HEK293 (cell line): ENCODE measurements at regions not wholly inside any gene's neighbourhood (a gene's known extent, or its start where the extent isn't known, plus 50 kb on each side); places are given as distances from the start of the nearest gene placed in this dataset.

Experiments used
- CTCF ChIA-PET: fragments of 350-600 bp; formaldehyde crosslinking; extraction: SDS; loops from one replicate; lab custom pipeline; 2021; ENCODE audit warnings: antibody characterized with exemption; lab: Yijun Ruan, JAX
- POLR2A ChIA-PET: fragments of 300-600 bp; formaldehyde crosslinking; extraction: SDS; loops from one replicate; lab custom pipeline; 2020; ENCODE audit warnings: antibody characterized with exemption, inconsistent platforms; lab: Yijun Ruan, JAX
- H3K27ac ChIP-seq: fragments of 200-500 bp; sonication (Bioruptor generic); 2 replicates; pipeline ENCODE4 v1.5.1; 2014; ENCODE audit warnings: low read depth, low read length, control low read depth, inconsistent platforms; ENCODE audit errors: extremely low read depth
- H3K36me3 ChIP-seq, 2 experiments: fragments of 200-500 bp in 1 of 2; sonication (Bioruptor generic) in 1 of 2; 1 replicate in 1 of 2; 2 replicates in 1 of 2; pipeline ENCODE4 v1.5.1; 2014 to 2017; ENCODE audit warnings: inconsistent platforms in 2 of 2, low read length in 2 of 2; ENCODE audit not compliant: control insufficient read depth in 2 of 2, insufficient read depth in 1 of 2
- H3K4me1 ChIP-seq: fragments of 200-500 bp; sonication (Bioruptor generic); 2 replicates; pipeline ENCODE4 v1.5.1; 2014; ENCODE audit warnings: mild to moderate bottlenecking, low read length, inconsistent platforms; ENCODE audit not compliant: control insufficient read depth, insufficient read depth
- H3K4me3 ChIP-seq: 2 replicates; pipeline ENCODE4 v1.5.1; 2011; ENCODE audit warnings: low read depth, mild to moderate bottlenecking, control low read depth, low read length, moderate library complexity
- H3K9me3 ChIP-seq: fragments of 200-500 bp; sonication (Bioruptor generic); 2 replicates; pipeline ENCODE4 v1.5.1; 2014; ENCODE audit warnings: low read depth, low read length, inconsistent platforms; ENCODE audit not compliant: control insufficient read depth, insufficient read depth
- GFI1B ChIP-seq: fragments of 450-650 bp; formaldehyde crosslinking; IDR thresholded peaks from 2 replicates; pipeline ENCODE4 v1.5.1; 2016; ENCODE audit warnings: missing biosample characterization, missing genetic modification characterization
- MYNN ChIP-seq: fragments of 450-650 bp; formaldehyde crosslinking; IDR thresholded peaks from 2 replicates; pipeline ENCODE4 v1.5.1; 2016; ENCODE audit warnings: missing biosample characterization, missing genetic modification characterization, borderline replicate concordance
- OSR2 ChIP-seq: fragments of 450-650 bp; formaldehyde crosslinking; IDR thresholded peaks from 2 replicates; pipeline ENCODE4 v1.5.1; 2016; ENCODE audit warnings: missing biosample characterization, missing genetic modification characterization
- REPIN1 ChIP-seq: fragments of 450-650 bp; formaldehyde crosslinking; IDR thresholded peaks from 2 replicates; pipeline ENCODE4 v1.5.1; 2017; ENCODE audit warnings: missing biosample characterization, missing genetic modification characterization, low read depth
- SCRT2 ChIP-seq: fragments of 450-650 bp; formaldehyde crosslinking; IDR thresholded peaks from 2 replicates; pipeline ENCODE4 v1.5.1; 2016; ENCODE audit warnings: missing biosample characterization, missing genetic modification characterization
- SP7 ChIP-seq: fragments of 450-650 bp; formaldehyde crosslinking; IDR thresholded peaks from 2 replicates; pipeline ENCODE4 v1.5.1; 2016; ENCODE audit warnings: missing biosample characterization, missing genetic modification characterization
- WT1 ChIP-seq: fragments of 450-650 bp; formaldehyde crosslinking; IDR thresholded peaks from 2 replicates; pipeline ENCODE4 v1.5.1; 2016; ENCODE audit warnings: missing biosample characterization, missing genetic modification characterization
- YY2 ChIP-seq: fragments of 450-650 bp; formaldehyde crosslinking; IDR thresholded peaks from 2 replicates; pipeline ENCODE4 v1.5.1; 2016; ENCODE audit warnings: missing biosample characterization, missing genetic modification characterization
- ZBTB48 ChIP-seq: fragments of 450-650 bp; formaldehyde crosslinking; IDR thresholded peaks from 2 replicates; pipeline ENCODE4 v1.5.1; 2016; ENCODE audit warnings: missing biosample characterization, missing genetic modification characterization
- ZFP3 ChIP-seq: fragments of 450-650 bp; formaldehyde crosslinking; IDR thresholded peaks from 2 replicates; pipeline ENCODE4 v1.5.1; 2016; ENCODE audit warnings: low read depth, missing biosample characterization, missing genetic modification characterization
- ZNF112 ChIP-seq: fragments of 450-650 bp; formaldehyde crosslinking; IDR thresholded peaks from 2 replicates; pipeline ENCODE4 v1.5.0; 2017; ENCODE audit warnings: missing biosample characterization, missing genetic modification characterization
- ZNF211 ChIP-seq: fragments of 450-650 bp; formaldehyde crosslinking; IDR thresholded peaks from 2 replicates; pipeline ENCODE4 v1.5.1; 2016; ENCODE audit warnings: low read depth, missing biosample characterization, missing genetic modification characterization
- ZNF223 ChIP-seq: fragments of 450-650 bp; formaldehyde crosslinking; IDR thresholded peaks from 2 replicates; pipeline ENCODE4 v1.5.1; 2016; ENCODE audit warnings: missing biosample characterization, missing genetic modification characterization
- ZNF239 ChIP-seq: fragments of 450-650 bp; formaldehyde crosslinking; IDR thresholded peaks from 2 replicates; pipeline ENCODE4 v1.5.1; 2016; ENCODE audit warnings: missing biosample characterization, missing genetic modification characterization
- ZNF292 ChIP-seq: fragments of 450-650 bp; formaldehyde crosslinking; IDR thresholded peaks from 2 replicates; pipeline ENCODE4 v1.5.1; 2016; ENCODE audit warnings: low read depth, missing biosample characterization, missing genetic modification characterization, borderline replicate concordance
- ZNF341 ChIP-seq: fragments of 450-650 bp; formaldehyde crosslinking; IDR thresholded peaks from 2 replicates; pipeline ENCODE4; 2016; ENCODE audit warnings: low read depth, missing biosample characterization, missing genetic modification characterization
- ZNF404 ChIP-seq: fragments of 450-650 bp; formaldehyde crosslinking; IDR thresholded peaks from 2 replicates; pipeline ENCODE4 v1.5.1; 2017; ENCODE audit warnings: missing biosample characterization, missing genetic modification characterization
- ZNF423 ChIP-seq: fragments of 450-650 bp; formaldehyde crosslinking; IDR thresholded peaks from 2 replicates; pipeline ENCODE4 v1.5.1; 2016; ENCODE audit warnings: missing biosample characterization, missing genetic modification characterization
- ZNF514 ChIP-seq: fragments of 450-650 bp; formaldehyde crosslinking; IDR thresholded peaks from 2 replicates; pipeline ENCODE4 v1.5.1; 2016; ENCODE audit warnings: missing biosample characterization, missing genetic modification characterization
- ZNF558 ChIP-seq: fragments of 450-650 bp; formaldehyde crosslinking; IDR thresholded peaks from 2 replicates; pipeline ENCODE4 v1.5.1; 2016; ENCODE audit warnings: missing biosample characterization, missing genetic modification characterization
- ZNF621 ChIP-seq: fragments of 450-650 bp; formaldehyde crosslinking; IDR thresholded peaks from 2 replicates; pipeline ENCODE4 v1.5.1; 2017; ENCODE audit warnings: missing biosample characterization, missing genetic modification characterization
- ZNF629 ChIP-seq: fragments of 450-650 bp; formaldehyde crosslinking; IDR thresholded peaks from 2 replicates; pipeline ENCODE4 v1.5.1; 2017; ENCODE audit warnings: missing biosample characterization, missing genetic modification characterization
- ZNF791 ChIP-seq: fragments of 450-650 bp; formaldehyde crosslinking; IDR thresholded peaks from 2 replicates; pipeline ENCODE4 v1.5.1; 2016; ENCODE audit warnings: missing biosample characterization, missing genetic modification characterization
- TF ChIP-seq, protein P1 (sequence below): fragments of 450-650 bp; formaldehyde crosslinking; IDR thresholded peaks from 2 replicates; pipeline ENCODE4 v1.5.1; 2016; ENCODE audit warnings: missing biosample characterization, missing genetic modification characterization, borderline replicate concordance
- TF ChIP-seq, protein P2 (sequence below): fragments of 450-650 bp; formaldehyde crosslinking; IDR thresholded peaks from 2 replicates; pipeline ENCODE4 v1.5.1; 2016; ENCODE audit warnings: missing biosample characterization, missing genetic modification characterization
- TF ChIP-seq, protein P3 (sequence below): fragments of 450-650 bp; formaldehyde crosslinking; IDR thresholded peaks from 2 replicates; pipeline ENCODE4 v1.5.1; 2016; ENCODE audit warnings: missing biosample characterization, missing genetic modification characterization
- TF ChIP-seq, protein P4 (sequence below): fragments of 450-650 bp; formaldehyde crosslinking; conservative IDR thresholded peaks from 2 replicates; pipeline ENCODE4 v1.5.1; 2016; ENCODE audit warnings: low read depth, missing biosample characterization, missing genetic modification characterization

DNA sequence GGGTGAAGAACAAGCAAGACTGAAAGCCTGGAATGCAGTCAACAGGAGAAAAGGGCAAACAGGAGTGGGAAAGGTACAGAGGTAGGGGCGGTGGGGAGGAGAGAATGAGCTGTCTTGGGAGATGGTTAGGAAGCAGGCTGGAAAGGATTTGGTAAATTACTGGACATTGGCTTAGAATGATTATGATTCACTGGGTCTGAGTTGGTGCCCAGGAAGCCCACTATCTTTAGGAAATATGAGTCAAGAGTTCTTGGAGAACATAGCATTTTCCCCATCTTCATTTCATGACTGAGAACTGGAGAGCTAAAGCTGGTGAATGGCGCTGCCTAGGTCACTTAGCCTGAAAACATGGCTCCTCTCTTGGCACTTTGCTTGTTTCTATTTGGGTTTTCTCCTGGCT lies 74.7 kb upstream of the C3orf80 start:
- no peak overlapping the region for H3K4me3 ChIP-seq
- no peaks in the 10 kb centered on the region for H3K9me3 ChIP-seq
- H3K27ac ChIP-seq, result no peak overlapping the region
- H3K36me3 ChIP-seq, result no peaks in the 10 kb centered on the region
- TF ChIP-seq OSR2 (tag by site-specific recombination), result no peak
- no peak for TF ChIP-seq ZNF223
- TF ChIP-seq ZNF558 (tag by site-specific recombination), result no peak
- no peak for TF ChIP-seq ZNF112 (tag by site-specific recombination)
- no peak for TF ChIP-seq ZFP3
- TF ChIP-seq ZNF423 (tag by site-specific recombination), result no peak
- TF ChIP-seq GFI1B (tag by site-specific recombination), result no peak
- TF ChIP-seq, protein P1, sequence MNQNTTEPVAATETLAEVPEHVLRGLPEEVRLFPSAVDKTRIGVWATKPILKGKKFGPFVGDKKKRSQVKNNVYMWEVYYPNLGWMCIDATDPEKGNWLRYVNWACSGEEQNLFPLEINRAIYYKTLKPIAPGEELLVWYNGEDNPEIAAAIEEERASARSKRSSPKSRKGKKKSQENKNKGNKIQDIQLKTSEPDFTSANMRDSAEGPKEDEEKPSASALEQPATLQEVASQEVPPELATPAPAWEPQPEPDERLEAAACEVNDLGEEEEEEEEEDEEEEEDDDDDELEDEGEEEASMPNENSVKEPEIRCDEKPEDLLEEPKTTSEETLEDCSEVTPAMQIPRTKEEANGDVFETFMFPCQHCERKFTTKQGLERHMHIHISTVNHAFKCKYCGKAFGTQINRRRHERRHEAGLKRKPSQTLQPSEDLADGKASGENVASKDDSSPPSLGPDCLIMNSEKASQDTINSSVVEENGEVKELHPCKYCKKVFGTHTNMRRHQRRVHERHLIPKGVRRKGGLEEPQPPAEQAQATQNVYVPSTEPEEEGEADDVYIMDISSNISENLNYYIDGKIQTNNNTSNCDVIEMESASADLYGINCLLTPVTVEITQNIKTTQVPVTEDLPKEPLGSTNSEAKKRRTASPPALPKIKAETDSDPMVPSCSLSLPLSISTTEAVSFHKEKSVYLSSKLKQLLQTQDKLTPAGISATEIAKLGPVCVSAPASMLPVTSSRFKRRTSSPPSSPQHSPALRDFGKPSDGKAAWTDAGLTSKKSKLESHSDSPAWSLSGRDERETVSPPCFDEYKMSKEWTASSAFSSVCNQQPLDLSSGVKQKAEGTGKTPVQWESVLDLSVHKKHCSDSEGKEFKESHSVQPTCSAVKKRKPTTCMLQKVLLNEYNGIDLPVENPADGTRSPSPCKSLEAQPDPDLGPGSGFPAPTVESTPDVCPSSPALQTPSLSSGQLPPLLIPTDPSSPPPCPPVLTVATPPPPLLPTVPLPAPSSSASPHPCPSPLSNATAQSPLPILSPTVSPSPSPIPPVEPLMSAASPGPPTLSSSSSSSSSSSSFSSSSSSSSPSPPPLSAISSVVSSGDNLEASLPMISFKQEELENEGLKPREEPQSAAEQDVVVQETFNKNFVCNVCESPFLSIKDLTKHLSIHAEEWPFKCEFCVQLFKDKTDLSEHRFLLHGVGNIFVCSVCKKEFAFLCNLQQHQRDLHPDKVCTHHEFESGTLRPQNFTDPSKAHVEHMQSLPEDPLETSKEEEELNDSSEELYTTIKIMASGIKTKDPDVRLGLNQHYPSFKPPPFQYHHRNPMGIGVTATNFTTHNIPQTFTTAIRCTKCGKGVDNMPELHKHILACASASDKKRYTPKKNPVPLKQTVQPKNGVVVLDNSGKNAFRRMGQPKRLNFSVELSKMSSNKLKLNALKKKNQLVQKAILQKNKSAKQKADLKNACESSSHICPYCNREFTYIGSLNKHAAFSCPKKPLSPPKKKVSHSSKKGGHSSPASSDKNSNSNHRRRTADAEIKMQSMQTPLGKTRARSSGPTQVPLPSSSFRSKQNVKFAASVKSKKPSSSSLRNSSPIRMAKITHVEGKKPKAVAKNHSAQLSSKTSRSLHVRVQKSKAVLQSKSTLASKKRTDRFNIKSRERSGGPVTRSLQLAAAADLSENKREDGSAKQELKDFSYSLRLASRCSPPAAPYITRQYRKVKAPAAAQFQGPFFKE (tag by site-specific recombination), result no peak
- no peak for TF ChIP-seq ZNF629
- no peak for TF ChIP-seq ZNF514 (tag by site-specific recombination)
- TF ChIP-seq ZNF292 (tag by site-specific recombination), result no peak
- no peak for TF ChIP-seq WT1 (tag by site-specific recombination)
- TF ChIP-seq, all 188 proteins: peak for 0
- H3K4me1 ChIP-seq, result no peaks in the 10 kb centered on the region
- CTCF ChIA-PET, result no interaction called here
- POLR2A ChIA-PET, result no interaction called here

DNA sequence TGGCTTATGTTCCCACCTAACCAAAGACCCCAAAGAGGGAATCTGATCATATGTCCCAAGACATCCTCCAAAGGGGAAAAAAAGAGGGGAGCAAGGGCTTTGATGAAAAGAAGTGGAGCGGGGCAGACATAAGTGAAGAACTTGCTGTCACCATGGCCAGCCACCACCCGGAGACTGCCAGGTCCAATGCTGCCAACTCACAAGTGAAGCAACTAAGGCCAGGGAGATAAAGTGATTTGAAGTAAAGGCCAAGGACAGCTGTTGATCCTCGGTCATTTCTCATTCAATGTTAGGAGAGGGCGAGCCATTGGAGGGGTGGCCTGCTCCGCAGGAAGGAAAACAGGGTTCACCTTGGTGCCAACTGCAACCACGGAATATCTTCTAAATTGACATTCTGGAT lies 72.6 kb upstream of the C3orf80 start:
- Histone ChIP-seq H3K9me3 (no peaks in the 10 kb centered on the region), H3K4me3 (no peak overlapping the region), H3K27ac (no peak overlapping the region), H3K36me3 (no peaks in the 10 kb centered on the region), H3K4me1 (no peaks in the 10 kb centered on the region)
- CTCF ChIA-PET, result interaction anchor here (2.3 kb wide), 1 partner anchor 10 kb away, joined by 13 read pairs; no protein-coding TSS in a partner anchor
- POLR2A ChIA-PET, result no interaction called here
- no peak for TF ChIP-seq ZBTB48 (tag by site-specific recombination)
- no peak for TF ChIP-seq MYNN
- no peak for TF ChIP-seq ZNF404 (tag by site-specific recombination)
- no peak for TF ChIP-seq YY2 (tag by site-specific recombination)
- no peak for TF ChIP-seq ZNF791
- no peak for TF ChIP-seq ZNF239 (tag by site-specific recombination)
- TF ChIP-seq, protein P2, sequence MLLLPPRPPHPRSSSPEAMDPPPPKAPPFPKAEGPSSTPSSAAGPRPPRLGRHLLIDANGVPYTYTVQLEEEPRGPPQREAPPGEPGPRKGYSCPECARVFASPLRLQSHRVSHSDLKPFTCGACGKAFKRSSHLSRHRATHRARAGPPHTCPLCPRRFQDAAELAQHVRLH (tag by site-specific recombination), result no peak
- TF ChIP-seq ZFP3, result no peak
- TF ChIP-seq, protein P3, sequence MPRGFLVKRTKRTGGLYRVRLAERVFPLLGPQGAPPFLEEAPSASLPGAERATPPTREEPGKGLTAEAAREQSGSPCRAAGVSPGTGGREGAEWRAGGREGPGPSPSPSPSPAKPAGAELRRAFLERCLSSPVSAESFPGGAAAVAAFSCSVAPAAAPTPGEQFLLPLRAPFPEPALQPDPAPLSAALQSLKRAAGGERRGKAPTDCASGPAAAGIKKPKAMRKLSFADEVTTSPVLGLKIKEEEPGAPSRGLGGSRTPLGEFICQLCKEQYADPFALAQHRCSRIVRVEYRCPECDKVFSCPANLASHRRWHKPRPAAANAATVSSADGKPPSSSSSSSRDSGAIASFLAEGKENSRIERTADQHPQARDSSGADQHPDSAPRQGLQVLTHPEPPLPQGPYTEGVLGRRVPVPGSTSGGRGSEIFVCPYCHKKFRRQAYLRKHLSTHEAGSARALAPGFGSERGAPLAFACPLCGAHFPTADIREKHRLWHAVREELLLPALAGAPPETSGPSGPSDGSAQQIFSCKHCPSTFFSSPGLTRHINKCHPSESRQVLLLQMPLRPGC (tag by site-specific recombination), result no peak
- TF ChIP-seq SP7, result no peak
- no peak for TF ChIP-seq SCRT2
- no peak for TF ChIP-seq ZNF341 (tag by site-specific recombination)
- no peak for TF ChIP-seq ZNF621
- no peak for TF ChIP-seq ZNF292 (tag by site-specific recombination)
- TF ChIP-seq ZNF211 (tag by site-specific recombination), result no peak
- TF ChIP-seq REPIN1 (tag by site-specific recombination), result no peak
- TF ChIP-seq, protein P4, sequence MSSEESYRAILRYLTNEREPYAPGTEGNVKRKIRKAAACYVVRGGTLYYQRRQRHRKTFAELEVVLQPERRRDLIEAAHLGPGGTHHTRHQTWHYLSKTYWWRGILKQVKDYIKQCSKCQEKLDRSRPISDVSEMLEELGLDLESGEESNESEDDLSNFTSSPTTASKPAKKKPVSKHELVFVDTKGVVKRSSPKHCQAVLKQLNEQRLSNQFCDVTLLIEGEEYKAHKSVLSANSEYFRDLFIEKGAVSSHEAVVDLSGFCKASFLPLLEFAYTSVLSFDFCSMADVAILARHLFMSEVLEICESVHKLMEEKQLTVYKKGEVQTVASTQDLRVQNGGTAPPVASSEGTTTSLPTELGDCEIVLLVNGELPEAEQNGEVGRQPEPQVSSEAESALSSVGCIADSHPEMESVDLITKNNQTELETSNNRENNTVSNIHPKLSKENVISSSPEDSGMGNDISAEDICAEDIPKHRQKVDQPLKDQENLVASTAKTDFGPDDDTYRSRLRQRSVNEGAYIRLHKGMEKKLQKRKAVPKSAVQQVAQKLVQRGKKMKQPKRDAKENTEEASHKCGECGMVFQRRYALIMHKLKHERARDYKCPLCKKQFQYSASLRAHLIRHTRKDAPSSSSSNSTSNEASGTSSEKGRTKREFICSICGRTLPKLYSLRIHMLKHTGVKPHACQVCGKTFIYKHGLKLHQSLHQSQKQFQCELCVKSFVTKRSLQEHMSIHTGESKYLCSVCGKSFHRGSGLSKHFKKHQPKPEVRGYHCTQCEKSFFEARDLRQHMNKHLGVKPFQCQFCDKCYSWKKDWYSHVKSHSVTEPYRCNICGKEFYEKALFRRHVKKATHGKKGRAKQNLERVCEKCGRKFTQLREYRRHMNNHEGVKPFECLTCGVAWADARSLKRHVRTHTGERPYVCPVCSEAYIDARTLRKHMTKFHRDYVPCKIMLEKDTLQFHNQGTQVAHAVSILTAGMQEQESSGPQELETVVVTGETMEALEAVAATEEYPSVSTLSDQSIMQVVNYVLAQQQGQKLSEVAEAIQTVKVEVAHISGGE (tag by site-specific recombination), result no peak
